GM12873 (cell line): ENCODE measurements at regions not wholly inside any gene's neighbourhood (a gene's known extent, or its start where the extent isn't known, plus 50 kb on each side); places are given as distances from the start of the nearest gene placed in this dataset.

Experiments
- TF ChIP-seq, protein P1 (sequence below): IDR thresholded peaks from 2 replicates; pipeline ENCODE4 v1.5.1; 2012; ENCODE audit warnings: low read depth, mild to moderate bottlenecking, moderate library complexity, low read length, control low read depth; ENCODE audit not compliant: insufficient read depth; ENCODE audit errors: missing control alignments

DNA sequence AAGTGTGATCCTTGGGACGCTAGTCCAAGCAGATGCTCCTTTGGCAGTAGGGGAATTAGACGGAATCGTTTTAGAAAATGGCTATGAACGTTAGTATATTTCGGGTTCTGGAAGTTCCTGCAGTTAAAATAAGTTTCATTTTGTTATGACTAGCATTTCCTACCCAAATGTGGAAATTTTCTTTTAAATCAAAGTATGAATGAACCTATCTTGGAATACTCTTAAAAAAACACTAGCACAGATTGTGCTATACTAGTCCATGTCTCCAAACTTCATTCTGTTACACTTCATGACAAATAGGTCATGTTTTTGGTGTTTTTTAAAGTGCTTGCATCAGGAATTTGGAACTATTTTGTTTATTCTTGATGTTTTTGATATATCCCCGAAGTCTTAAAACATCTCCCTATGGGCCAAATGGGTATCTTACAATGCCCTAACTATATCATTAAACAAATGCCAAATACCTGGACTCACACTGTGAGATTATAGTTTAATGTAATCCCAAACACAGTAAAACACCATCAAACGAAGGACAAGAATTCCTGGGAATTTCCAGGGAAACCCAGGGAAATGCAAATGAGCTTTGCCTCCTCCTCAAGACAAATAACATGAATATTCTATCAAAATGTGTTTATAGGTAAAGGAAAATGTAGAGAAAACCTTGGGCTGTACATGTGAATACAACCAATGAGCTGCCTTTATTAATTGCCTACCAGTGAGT lies 75.9 kb upstream of the PTPRZ1 start:
- TF ChIP-seq, protein P1, sequence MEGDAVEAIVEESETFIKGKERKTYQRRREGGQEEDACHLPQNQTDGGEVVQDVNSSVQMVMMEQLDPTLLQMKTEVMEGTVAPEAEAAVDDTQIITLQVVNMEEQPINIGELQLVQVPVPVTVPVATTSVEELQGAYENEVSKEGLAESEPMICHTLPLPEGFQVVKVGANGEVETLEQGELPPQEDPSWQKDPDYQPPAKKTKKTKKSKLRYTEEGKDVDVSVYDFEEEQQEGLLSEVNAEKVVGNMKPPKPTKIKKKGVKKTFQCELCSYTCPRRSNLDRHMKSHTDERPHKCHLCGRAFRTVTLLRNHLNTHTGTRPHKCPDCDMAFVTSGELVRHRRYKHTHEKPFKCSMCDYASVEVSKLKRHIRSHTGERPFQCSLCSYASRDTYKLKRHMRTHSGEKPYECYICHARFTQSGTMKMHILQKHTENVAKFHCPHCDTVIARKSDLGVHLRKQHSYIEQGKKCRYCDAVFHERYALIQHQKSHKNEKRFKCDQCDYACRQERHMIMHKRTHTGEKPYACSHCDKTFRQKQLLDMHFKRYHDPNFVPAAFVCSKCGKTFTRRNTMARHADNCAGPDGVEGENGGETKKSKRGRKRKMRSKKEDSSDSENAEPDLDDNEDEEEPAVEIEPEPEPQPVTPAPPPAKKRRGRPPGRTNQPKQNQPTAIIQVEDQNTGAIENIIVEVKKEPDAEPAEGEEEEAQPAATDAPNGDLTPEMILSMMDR = no peak

DNA sequence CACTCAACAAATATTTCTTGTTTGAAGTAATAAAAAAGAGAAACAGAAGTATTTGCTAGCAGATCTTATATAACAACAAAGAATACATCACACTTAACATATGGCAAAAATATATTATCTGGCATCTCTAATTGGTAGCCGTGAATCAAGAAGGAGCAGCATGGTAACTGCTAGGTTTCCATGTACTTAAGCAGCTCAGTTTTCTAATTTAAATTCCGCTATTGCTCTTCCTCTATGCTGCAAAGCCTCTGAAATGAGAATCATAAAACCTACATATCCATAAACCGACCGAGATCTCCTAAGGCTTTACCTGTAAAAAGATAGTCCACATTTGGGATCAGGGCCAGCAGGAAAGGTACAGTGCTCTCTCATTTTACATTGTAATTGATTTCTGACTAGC lies 76.6 kb upstream of the PTPRZ1 start:
- TF ChIP-seq, protein P1 = no peak

DNA sequence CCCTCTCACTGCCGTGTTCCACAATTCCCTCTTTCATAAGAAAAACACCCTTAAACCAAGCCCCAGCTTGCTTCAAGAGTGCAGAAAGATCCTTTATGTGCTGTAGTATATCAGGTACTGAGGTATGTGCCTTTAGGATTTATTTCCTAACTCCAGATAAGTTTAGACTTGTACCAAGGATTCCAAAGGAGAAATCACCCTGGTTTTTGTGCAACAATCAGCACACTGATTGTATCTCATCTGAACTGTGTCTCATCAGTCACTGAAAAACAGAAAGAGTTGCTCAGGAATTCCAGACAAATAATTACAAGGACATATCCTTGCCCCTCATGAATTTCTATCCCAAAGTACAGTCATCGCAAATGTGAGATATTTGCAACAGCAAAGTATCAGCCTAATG lies 77.2 kb upstream of the PTPRZ1 start:
- TF ChIP-seq, protein P1 = no peak

DNA sequence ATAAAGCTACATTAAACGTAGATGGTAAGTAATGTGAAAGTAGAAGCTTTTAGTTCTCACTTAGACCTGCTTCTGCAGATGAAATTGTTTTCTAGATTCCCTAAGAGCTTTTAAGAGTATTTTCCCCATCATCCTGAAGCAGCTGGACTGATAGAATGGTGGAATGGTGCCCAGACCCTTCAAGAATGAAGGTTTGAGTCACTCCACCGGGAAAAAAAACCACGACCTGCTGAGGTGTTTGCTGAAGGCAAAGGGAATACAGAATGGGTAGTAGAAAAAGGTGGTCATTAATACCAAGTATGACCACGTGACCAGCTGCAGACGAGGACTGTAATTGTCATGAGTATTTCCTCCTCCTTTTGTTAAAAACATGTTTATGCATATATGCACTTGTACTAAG lies 79.2 kb upstream of the PTPRZ1 start:
- TF ChIP-seq, protein P1 = no peak

DNA sequence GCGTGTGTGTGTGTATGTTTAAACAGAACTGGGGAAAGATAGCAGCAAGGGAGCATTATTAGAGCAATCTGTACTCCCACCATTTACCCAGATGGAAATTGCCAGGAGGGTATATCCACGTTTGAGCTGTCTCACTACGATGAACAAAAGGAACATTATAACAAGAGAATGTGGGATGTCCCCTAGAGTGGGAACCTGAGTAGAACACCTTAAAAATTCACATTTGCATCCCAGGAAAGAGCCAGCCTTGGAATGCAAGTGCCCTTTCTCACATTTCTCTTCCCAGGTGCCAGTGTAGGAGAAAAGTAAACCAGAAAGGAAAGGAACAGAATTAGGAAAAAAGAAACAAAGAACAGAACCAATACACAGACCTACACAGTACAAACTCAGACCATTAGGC lies 95.3 kb upstream of the PTPRZ1 start:
- TF ChIP-seq, protein P1 = no peak

DNA sequence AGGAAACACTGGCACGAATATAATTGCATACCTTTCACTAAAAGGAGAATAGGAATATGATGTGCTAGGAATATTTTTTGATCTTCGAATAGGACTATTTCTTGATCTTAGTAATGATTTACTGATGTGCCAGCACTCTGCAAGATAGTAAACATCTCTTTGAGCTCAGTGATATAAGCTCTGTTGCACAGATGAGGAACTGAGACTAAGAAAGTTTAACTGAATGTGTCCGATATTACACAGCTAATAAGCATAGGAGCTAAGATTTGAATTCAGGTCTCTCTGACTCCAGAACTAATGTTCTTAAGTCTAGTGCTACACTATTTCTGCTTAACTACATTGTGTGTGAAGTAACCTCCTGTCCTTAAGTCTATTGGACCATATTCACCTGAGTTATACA lies 98.4 kb upstream of the PTPRZ1 start:
- TF ChIP-seq, protein P1 = no peak

DNA sequence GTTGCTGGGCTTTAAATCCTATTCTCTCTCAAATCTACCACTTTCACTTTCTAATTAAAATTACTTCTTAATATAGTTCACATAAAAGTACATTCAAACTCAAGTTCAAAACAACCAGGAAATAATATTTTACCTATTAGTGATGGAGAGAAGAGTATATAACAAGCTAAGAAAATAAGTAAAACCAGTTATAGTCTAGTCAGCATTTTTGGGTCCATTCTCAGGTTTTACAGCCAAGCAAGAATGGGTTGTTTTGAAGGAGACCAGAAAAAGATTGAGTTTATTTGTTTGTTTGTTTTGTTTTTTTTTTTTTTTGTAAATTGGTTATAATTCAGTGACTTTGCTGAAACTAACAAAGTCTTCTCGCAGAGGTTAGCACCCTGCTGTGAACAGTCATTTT lies 106.3 kb upstream of the PTPRZ1 start:
- TF ChIP-seq, protein P1 = no peak
